ENCODE measurements at regions not wholly inside any gene's neighbourhood (a gene's known extent, or its start where the extent isn't known, plus 50 kb on each side); places are given as distances from the start of the nearest gene placed in this dataset.

DNA sequence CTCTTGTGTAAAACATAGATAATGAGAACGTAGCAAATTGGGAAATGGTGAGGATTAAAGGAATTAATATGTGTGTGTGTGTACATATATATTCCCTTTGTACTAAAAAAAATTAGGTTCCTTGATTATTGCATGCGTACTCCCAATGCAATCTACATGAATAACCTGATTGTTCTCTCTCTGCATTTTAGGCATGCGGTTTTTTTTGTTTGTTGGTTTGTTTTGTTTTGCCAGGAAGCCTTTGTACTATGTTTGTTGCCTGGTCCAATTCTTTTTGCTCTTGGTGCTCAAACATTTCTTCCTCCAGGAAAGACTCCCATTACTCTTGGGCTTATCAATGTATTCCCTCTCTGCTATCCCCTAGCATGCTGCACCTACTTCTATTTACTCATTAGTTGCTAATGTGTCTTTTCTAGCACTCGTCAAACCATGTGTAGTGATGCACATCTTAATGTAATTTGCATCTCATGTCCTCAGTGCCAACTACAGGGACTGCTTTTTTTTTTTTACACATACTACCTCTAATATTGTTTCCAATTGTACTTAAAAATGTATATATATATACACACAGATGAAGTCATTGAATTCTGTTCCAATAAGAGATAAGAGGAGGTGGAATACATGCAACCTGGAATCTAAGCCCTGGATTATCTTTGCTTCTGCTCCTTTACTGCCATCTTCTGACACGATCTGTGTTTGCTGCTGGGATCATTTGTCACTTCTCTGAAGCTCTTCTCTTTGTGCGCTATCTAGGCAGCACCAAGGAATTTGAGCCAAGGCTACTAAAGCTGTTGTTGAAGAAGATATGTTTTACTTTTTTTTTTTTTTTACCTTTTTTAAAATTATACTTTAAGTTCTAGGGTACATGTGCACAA, 197.2 kb upstream of the ANO3 start:
- no peak for DNase-seq (ENCODE audit: extremely low read depth, low read depth)
- H3K4me3 ChIP-seq (replicated peaks; ENCODE audit: low read depth, low read length), result no peak overlapping the region
- no peak for TF ChIP-seq CTCF (IDR thresholded peaks at IDR 0.05; ENCODE audit: low read depth, low read length, missing control alignments)

DNA sequence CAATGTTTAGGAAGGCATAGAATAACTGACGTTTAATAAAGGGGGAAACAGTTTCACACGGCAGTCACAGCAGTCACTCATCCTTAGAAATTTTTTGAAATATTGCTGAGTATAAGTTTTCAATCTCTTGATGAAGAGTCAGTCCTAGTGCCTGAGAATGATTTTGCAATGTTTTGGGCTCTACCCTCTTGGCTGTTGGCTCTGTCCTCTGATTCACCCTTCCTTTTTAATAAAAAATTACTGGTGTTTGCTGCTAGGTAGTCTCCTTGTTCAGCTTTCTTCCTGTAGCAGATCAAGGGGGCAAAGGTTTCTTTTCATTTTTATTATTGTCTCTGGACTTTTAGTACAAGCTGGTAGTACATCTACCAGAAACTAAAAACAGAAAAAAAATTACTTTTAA, 194.3 kb upstream of the ANO3 start:
- H3K4me3 ChIP-seq (replicated peaks; ENCODE audit: low read depth, low read length), result no peak overlapping the region
- DNase-seq (ENCODE audit: extremely low read depth, low read depth), result no peak
- no peak for TF ChIP-seq CTCF (IDR thresholded peaks at IDR 0.05; ENCODE audit: low read depth, low read length, missing control alignments)

DNA sequence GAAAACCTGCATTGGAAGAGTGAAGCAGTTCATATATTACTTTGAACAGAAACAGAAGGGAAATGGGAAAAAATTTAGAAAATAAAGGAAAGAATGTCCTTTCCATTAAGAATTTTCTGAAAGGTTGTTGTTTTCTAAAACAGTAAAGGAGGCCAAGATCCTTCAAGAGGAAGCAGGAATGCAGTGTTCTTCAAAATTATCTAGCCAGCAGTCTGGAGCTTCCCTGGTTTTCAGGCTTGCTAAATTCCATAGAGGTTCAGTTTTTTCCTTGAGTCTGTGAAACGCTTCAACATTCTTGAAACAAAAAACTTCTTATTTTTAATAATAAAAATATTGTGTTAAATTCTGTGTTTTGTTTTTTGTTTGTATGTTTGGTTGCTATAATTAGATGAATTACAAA, 189.0 kb upstream of the ANO3 start:
- no peak overlapping the region for H3K4me3 ChIP-seq (replicated peaks; ENCODE audit: low read depth, low read length)
- TF ChIP-seq CTCF (IDR thresholded peaks at IDR 0.05; ENCODE audit: low read depth, low read length, missing control alignments), result no peak
- DNase-seq (ENCODE audit: extremely low read depth, low read depth), result no peak

DNA sequence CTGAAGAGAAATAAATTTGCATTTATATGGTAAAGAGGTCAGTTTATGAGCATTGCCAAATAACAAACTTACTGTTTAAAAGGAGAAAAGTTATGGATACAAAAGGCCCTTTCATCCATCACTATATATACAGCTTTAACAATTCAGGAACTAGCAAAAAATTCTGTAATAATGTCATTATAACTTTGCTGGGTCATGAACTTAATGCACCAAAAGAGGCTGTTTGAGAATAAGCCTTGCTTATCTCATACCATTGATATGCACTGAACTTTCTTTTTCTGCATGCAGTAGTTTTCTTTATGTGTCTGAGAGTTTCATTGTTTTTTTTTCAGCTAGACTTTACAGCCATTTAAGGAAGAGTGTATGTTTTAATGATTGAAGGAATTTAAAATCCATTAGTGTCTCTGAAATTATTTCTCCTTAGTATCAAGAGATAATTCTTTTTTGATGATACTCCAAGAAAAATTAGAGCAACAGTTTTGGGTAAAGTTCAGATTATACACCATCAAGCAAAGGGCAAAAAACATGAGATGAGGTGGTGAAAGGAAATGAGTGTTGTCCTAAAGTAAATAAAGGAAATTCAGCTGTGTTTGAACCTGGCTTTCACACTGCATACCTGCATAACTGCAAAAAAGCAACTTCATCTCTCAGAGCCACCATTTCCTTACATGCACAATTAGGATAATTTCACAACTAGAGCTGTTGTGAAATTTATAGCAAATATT, 188.2 kb upstream of the ANO3 start:
- no peak for DNase-seq (ENCODE audit: extremely low read depth, low read depth)
- no peak overlapping the region for H3K4me3 ChIP-seq (replicated peaks; ENCODE audit: low read depth, low read length)
- TF ChIP-seq CTCF (IDR thresholded peaks at IDR 0.05; ENCODE audit: low read depth, low read length, missing control alignments), result no peak

DNA sequence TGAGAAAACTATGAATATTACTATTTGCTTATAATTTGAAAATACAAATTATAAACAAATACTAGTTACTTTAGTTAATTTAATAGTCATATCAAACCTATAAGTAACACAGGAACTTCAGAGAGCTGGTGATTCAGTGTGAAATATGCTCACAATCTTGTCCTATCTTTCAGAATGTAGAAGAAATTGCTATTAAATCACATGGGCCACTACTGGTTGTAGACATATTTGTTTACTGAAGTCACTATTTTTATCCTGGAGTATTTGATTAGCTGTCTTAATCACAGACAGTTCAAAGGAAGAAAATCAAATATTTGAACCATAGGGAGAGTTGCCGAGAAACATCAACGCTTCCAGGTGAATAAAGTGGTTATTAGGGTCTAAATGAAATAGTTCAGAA, 187.6 kb upstream of the ANO3 start:
- no peak for TF ChIP-seq CTCF (IDR thresholded peaks at IDR 0.05; ENCODE audit: low read depth, low read length, missing control alignments)
- H3K4me3 ChIP-seq (replicated peaks; ENCODE audit: low read depth, low read length), result no peak overlapping the region
- DNase-seq (ENCODE audit: extremely low read depth, low read depth), result no peak

DNA sequence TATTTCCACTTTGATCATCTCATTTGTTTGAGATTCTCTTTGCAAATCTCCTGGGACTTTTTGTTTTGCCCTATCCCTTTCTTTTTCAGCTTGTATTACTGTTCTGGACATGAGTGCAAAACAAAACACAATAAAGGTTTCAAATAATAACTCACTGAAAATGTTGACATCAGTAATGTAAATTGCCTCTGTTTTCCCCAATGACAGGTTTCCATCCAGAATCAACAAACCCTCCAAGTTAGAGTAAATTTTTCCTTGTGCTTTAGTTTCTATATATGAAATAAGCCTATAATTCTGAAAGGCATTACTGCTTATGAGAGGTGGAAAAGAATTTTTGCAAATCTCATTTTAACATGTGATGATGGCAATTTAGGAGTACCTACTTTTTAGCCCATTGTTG, 187.0 kb upstream of the ANO3 start:
- no peak for TF ChIP-seq CTCF (IDR thresholded peaks at IDR 0.05; ENCODE audit: low read depth, low read length, missing control alignments)
- H3K4me3 ChIP-seq (replicated peaks; ENCODE audit: low read depth, low read length), result no peak overlapping the region
- no peak for DNase-seq (ENCODE audit: extremely low read depth, low read depth)

Data from HFF-Myc (cell line).